Skeletal muscle satellite cell (primary cell): ENCODE measurements at regions not wholly inside any gene's neighbourhood (a gene's known extent, or its start where the extent isn't known, plus 50 kb on each side); places are given as distances from the start of the nearest gene placed in this dataset.
A peak's percentile ranks its signal among the peaks of the same experiment; 100 is the strongest.

ENCODE experiments used
- H3K27me3 ChIP-seq: 2 replicates; pipeline ENCODE4 v1.7.0; 2013; ENCODE audit warnings: low read length; ENCODE audit not compliant: control insufficient read depth, insufficient read depth
- H3K36me3 ChIP-seq: 2 replicates; pipeline ENCODE4 v1.7.0; 2013; ENCODE audit warnings: mild to moderate bottlenecking, control low read depth, low read length; ENCODE audit not compliant: insufficient read depth
- H3K4me1 ChIP-seq: 2 replicates; pipeline ENCODE4 v1.7.0; 2013; ENCODE audit warnings: low read length; ENCODE audit not compliant: control insufficient read depth, insufficient read depth
- H3K4me2 ChIP-seq: 2 replicates; pipeline ENCODE4 v1.7.0; 2013; ENCODE audit warnings: mild to moderate bottlenecking, low read length
- H3K4me3 ChIP-seq: 2 replicates; pipeline ENCODE4 v1.7.0; 2013; ENCODE audit warnings: low read length
- H3K9ac ChIP-seq: 2 replicates; pipeline ENCODE4 v1.7.0; 2013; ENCODE audit warnings: mild to moderate bottlenecking, low read depth, low read length, moderate library complexity
- H3K9me3 ChIP-seq: replicated peaks from 2 replicates; pipeline ENCODE4 v1.7.0; 2013; ENCODE audit warnings: mild to moderate bottlenecking, control low read depth, low read length

GRCh38 chr18:73690222-73690621 lies 457.4 kb downstream of the FBXO15 start:
- no peak overlapping the region for H3K4me3 ChIP-seq
- peak overlapping the region; percentile 19 for H3K4me2 ChIP-seq
- H3K9me3 ChIP-seq: peaks cover 3% of the 10 kb centered on the region
- no peaks in the 10 kb centered on the region for H3K27me3 ChIP-seq
- no peaks in the 10 kb centered on the region for H3K36me3 ChIP-seq
- H3K4me1 ChIP-seq: peaks cover 38% of the 10 kb centered on the region
- peak overlapping the region; percentile 36 for H3K9ac ChIP-seq

- Histone ChIP-seq H3K4me3 (peak overlapping the region; percentile 20), H3K9ac (peak overlapping the region; percentile 74), H3K27me3 (no peaks in the 10 kb centered on the region), H3K4me2 (peak overlapping the region; percentile 52), H3K36me3 (no peaks in the 10 kb centered on the region), H3K4me1 (peaks cover 44% of the 10 kb centered on the region), H3K9me3 (peaks cover 4% of the 10 kb centered on the region)
Observed at GRCh38 chr18:73688851-73689711, 458.6 kb downstream of the FBXO15 start.

GRCh38 chr18:73688161-73688560 lies 459.5 kb downstream of the FBXO15 start:
- peak overlapping the region; percentile 72 for H3K9ac ChIP-seq
- H3K36me3 ChIP-seq: no peaks in the 10 kb centered on the region

DNA sequence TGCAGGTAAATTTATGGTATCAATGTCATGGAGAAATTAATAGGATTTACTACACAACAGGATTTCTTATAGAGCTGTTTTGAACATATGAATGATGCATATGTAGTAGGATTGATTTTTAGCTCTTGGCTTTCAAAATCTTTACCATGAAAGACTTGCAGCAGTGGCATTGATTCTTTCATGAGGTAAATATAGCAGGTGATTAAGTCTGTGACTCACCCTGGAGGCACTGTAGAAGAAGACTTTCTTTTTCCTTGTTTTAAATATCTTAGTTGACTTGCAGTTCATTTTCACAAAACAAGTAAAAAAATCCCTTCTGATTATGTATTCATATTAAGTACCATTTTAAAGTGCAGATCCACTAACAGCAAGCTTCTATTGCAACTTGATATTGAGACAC lies 463.0 kb downstream of the FBXO15 start:
- H3K27me3 ChIP-seq: no peaks in the 10 kb centered on the region
- H3K4me2 ChIP-seq: no peak overlapping the region
- no peaks in the 10 kb centered on the region for H3K36me3 ChIP-seq
- peaks cover 21% of the 10 kb centered on the region for H3K4me1 ChIP-seq
- no peak overlapping the region for H3K4me3 ChIP-seq
- H3K9me3 ChIP-seq: peaks cover 12% of the 10 kb centered on the region
- no peak overlapping the region for H3K9ac ChIP-seq

More at GRCh38 chr18:73688161-73688560, 459.5 kb downstream of the FBXO15 start:
- Histone ChIP-seq H3K9me3 (peaks cover 6% of the 10 kb centered on the region), H3K4me1 (peaks cover 44% of the 10 kb centered on the region), H3K27me3 (no peaks in the 10 kb centered on the region), H3K4me2 (peak overlapping the region; percentile 47), H3K4me3 (no peak overlapping the region)

GRCh38 chr18:73683409-73684238 lies 464.0 kb downstream of the FBXO15 start:
- Histone ChIP-seq H3K9ac (no peak overlapping the region), H3K4me1 (peaks cover 13% of the 10 kb centered on the region), H3K4me3 (no peak overlapping the region), H3K9me3 (peaks cover 12% of the 10 kb centered on the region), H3K27me3 (no peaks in the 10 kb centered on the region), H3K36me3 (no peaks in the 10 kb centered on the region), H3K4me2 (no peak overlapping the region)

- Histone ChIP-seq H3K27me3 (no peaks in the 10 kb centered on the region), H3K36me3 (no peaks in the 10 kb centered on the region), H3K9me3 (peaks cover 10% of the 10 kb centered on the region), H3K4me1 (peaks cover 6% of the 10 kb centered on the region), H3K9ac (no peak overlapping the region), H3K4me3 (no peak overlapping the region), H3K4me2 (no peak overlapping the region)
Observed at GRCh38 chr18:73681912-73682311, 465.7 kb downstream of the FBXO15 start.

- H3K27me3 ChIP-seq: no peaks in the 10 kb centered on the region
- peaks cover 10% of the 10 kb centered on the region for H3K9me3 ChIP-seq
- no peak overlapping the region for H3K9ac ChIP-seq
Observed at GRCh38 chr18:73681398-73681797, 466.2 kb downstream of the FBXO15 start.

DNA sequence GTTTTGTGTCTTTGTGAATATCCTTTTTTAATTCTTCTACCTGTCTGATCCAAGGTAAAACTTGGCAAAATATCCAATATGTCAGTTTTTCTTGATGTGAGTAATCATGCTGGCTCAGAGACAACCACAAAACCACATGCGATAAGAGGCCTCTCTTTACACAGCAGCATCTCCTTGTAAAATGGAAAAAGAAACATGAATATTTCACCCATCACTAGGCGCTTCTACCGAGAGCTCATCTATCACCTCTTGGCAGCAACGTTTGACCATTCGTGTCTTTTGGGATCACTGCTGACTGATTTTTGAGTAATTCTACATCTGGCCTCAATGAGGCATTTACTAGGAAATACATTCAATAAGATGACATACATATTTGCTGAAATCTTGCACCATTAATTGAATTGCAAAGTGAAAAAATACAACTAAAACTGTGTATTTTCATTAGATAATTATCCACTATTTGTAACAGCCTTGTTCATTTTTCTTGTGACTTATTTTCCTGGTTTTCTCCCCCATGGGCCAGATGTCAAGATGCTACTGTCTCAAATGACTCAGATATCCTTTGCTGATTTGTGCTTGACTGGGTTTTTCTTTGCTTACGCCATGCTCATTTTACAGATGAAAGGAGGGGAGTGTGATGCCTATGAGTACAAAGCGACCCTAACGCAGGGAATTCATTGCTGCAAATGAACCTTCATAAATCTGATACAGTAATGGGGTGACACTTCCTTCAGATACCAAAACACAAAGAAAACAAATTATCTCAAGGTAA lies 467.5 kb downstream of the FBXO15 start:
- Histone ChIP-seq H3K27me3 (no peaks in the 10 kb centered on the region), H3K9ac (no peak overlapping the region)

More at GRCh38 chr18:73681398-73681797, 466.2 kb downstream of the FBXO15 start:
- H3K4me3 ChIP-seq: no peak overlapping the region
- no peak overlapping the region for H3K4me2 ChIP-seq
- H3K36me3 ChIP-seq: no peaks in the 10 kb centered on the region
- H3K4me1 ChIP-seq: peaks cover 6% of the 10 kb centered on the region

DNA sequence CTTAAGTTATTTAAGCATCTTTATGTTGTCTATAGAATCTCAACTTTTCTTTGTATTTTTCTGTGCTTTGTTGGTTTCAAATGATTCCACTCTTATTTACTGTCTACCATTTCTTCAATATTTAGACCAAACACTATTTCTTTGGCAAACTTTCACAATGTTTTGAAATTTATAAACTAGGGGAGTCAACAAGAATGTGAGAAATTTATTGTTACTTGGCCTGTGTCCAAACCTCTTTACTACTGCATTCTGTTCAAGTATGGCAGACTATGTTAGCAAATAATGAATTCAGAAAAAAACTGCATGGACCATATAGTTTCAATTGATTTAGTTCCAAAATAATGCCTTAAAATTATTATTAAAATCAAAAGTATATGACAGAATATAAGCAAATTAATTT lies 470.2 kb downstream of the FBXO15 start:
- Histone ChIP-seq H3K4me3 (no peak overlapping the region), H3K27me3 (no peaks in the 10 kb centered on the region), H3K9ac (no peak overlapping the region), H3K36me3 (no peaks in the 10 kb centered on the region), H3K4me1 (no peaks in the 10 kb centered on the region), H3K4me2 (no peak overlapping the region), H3K9me3 (peaks cover 6% of the 10 kb centered on the region)

More for the DNA sequence above, 467.5 kb downstream of the FBXO15 start:
- peaks cover 10% of the 10 kb centered on the region for H3K9me3 ChIP-seq
- no peak overlapping the region for H3K4me3 ChIP-seq
- H3K4me1 ChIP-seq: peaks cover 4% of the 10 kb centered on the region
- H3K4me2 ChIP-seq: no peak overlapping the region
- no peaks in the 10 kb centered on the region for H3K36me3 ChIP-seq

GRCh38 chr18:73674125-73674865 lies 473.3 kb downstream of the FBXO15 start:
- H3K36me3 ChIP-seq: no peaks in the 10 kb centered on the region
- no peaks in the 10 kb centered on the region for H3K9me3 ChIP-seq
- H3K4me3 ChIP-seq: no peak overlapping the region
- H3K9ac ChIP-seq: no peak overlapping the region
- H3K4me2 ChIP-seq: no peak overlapping the region
- H3K27me3 ChIP-seq: no peaks in the 10 kb centered on the region
- H3K4me1 ChIP-seq: no peaks in the 10 kb centered on the region
